HCT116 (cell line): ENCODE measurements at regions not wholly inside any gene's neighbourhood (a gene's known extent, or its start where the extent isn't known, plus 50 kb on each side); places are given as distances from the start of the nearest gene placed in this dataset.

Source experiments
- ATAC-seq: fragments of 200-7000 bp; cut with Tn5 transposase; 2 replicates; pipeline ENCODE4 v1.9.1; 2020; ENCODE audit warnings: mild to moderate bottlenecking, moderate library complexity
- BruUV-seq: library from RNA; stranded (reverse); fragments of 400-500 nt; replicated peaks from 2 replicates; lab custom pipeline; 2021; lab: Mats Ljungman, UMichigan
- CTCF ChIA-PET: fragments of 300-600 bp; sonication (Branson Sonifier 250); formaldehyde crosslinking; loops from one replicate; lab custom pipeline; 2021; ENCODE audit warnings: antibody characterized with exemption; lab: Charles Lee
- POLR2A ChIA-PET: fragments of 300-600, 350-600 bp; sonication (Branson Sonifier 250); formaldehyde crosslinking; loops from one replicate; lab custom pipeline; 2021; ENCODE audit warnings: antibody characterized with exemption; lab: Charles Lee
- RAD21 ChIA-PET, 2 experiments: fragments of 300-600 bp; sonication (Branson Sonifier 250); formaldehyde crosslinking; loops; one replicate each; lab custom pipeline; 2023; ENCODE audit warnings: low total read pairs in 2 of 2; ENCODE audit not compliant: uncharacterized antibody in 2 of 2, unreplicated experiment in 2 of 2, low non-redundant PET in 1 of 2; lab: Charles Lee
- DNase-seq: peaks from one replicate; pipeline ENCODE4 v3.0.0-alpha.2; 2010; ENCODE audit warnings: low read depth, low spot score
- H2AFZ ChIP-seq: fragments of 200-600 bp; shearing (Covaris generic), sonication (generic); 2 replicates; pipeline ENCODE4 v1.6.1; 2017; ENCODE audit warnings: low read depth, mixed run types, mixed read lengths, antibody characterized with exemption, low read length; ENCODE audit not compliant: poor library complexity, severe bottlenecking
- H3K27ac ChIP-seq: 2 replicates; pipeline ENCODE4 v1.5.1; 2012; ENCODE audit warnings: low read depth, low read length
- H3K27me3 ChIP-seq: fragments of 200-600 bp; sonication (generic); 2 replicates; pipeline ENCODE4 v1.6.1; 2016; ENCODE audit warnings: mixed run types, low read length, mixed read lengths; ENCODE audit not compliant: insufficient read depth
- H3K36me3 ChIP-seq, 2 experiments: fragments of 200-500 bp in 1 of 2; fragments of 200-600 bp in 1 of 2; sonication (Bioruptor generic) in 1 of 2; sonication (generic) in 1 of 2; 2 replicates each; pipeline versions ENCODE4 v1.5.1 to v1.6.1; 2014 to 2016; ENCODE audit warnings: low read length in 2 of 2, inconsistent platforms in 1 of 2, mixed read lengths in 1 of 2, mixed run types in 1 of 2; ENCODE audit not compliant: insufficient read depth in 2 of 2, control insufficient read depth in 1 of 2
- H3K4me1 ChIP-seq, 2 experiments: fragments of 200-600 bp in 1 of 2; sonication (generic) in 1 of 2; 2 replicates each; pipeline versions ENCODE4 v1.5.1 to v1.6.1; 2012 to 2017; ENCODE audit warnings: low read length in 2 of 2, inconsistent platforms in 1 of 2, mild to moderate bottlenecking in 1 of 2, mixed read lengths in 1 of 2, mixed run types in 1 of 2, moderate library complexity in 1 of 2; ENCODE audit not compliant: insufficient read depth in 2 of 2, control insufficient read depth in 1 of 2
- H3K4me2 ChIP-seq: fragments of 200-600 bp; sonication (generic); 2 replicates; pipeline ENCODE4 v1.6.1; 2017; ENCODE audit warnings: mixed run types, low read length, mixed read lengths
- H3K4me3 ChIP-seq, 2 experiments: fragments of 200-600 bp in 1 of 2; sonication (generic) in 1 of 2; replicated peaks in 1 of 2; 2 replicates each; pipeline ENCODE4 v1.5.1; 2011 to 2016; ENCODE audit warnings: low read length in 2 of 2, control low read depth in 1 of 2, low read depth in 1 of 2, mild to moderate bottlenecking in 1 of 2, mixed read lengths in 1 of 2, mixed run types in 1 of 2
- H3K79me2 ChIP-seq: fragments of 200-600 bp; sonication (generic); 2 replicates; pipeline ENCODE4 v1.6.1; 2017; ENCODE audit warnings: mild to moderate bottlenecking, mixed run types, low read length, moderate library complexity, mixed read lengths; ENCODE audit not compliant: insufficient read depth
- H3K9ac ChIP-seq: fragments of 200-600 bp; sonication (generic); 2 replicates; pipeline ENCODE4 v1.6.1; 2016; ENCODE audit warnings: low read length, mixed read lengths
- H3K9me2 ChIP-seq: fragments of 200-600 bp; sonication (generic), shearing (Covaris generic); 2 replicates; pipeline ENCODE4 v1.6.1; 2017; ENCODE audit warnings: mixed run types, mild to moderate bottlenecking, moderate library complexity; ENCODE audit not compliant: insufficient read depth
- H3K9me3 ChIP-seq, 2 experiments: fragments of 200-500 bp in 1 of 2; fragments of 200-600 bp in 1 of 2; sonication (Bioruptor generic) in 1 of 2; sonication (generic) in 1 of 2; 2 replicates each; pipeline ENCODE4 v1.6.1; 2014 to 2017; ENCODE audit warnings: low read length in 2 of 2, mixed read lengths in 2 of 2, inconsistent platforms in 1 of 2, low read depth in 1 of 2, mild to moderate bottlenecking in 1 of 2, mixed run types in 1 of 2, moderate library complexity in 1 of 2; ENCODE audit not compliant: control insufficient read depth in 1 of 2, insufficient read depth in 1 of 2
- H4K20me1 ChIP-seq: fragments of 200-600 bp; sonication (generic), shearing (Covaris generic); 2 replicates; pipeline ENCODE4 v1.6.1; 2017; ENCODE audit warnings: mixed run types, mild to moderate bottlenecking, moderate library complexity; ENCODE audit not compliant: insufficient read depth
- ATF3 ChIP-seq: IDR thresholded peaks from 2 replicates; pipeline ENCODE4 v1.6.1; 2012
- ELF1 ChIP-seq: IDR thresholded peaks from 2 replicates; pipeline ENCODE4 v1.6.1; 2012; ENCODE audit warnings: low read depth, borderline replicate concordance
- EZH2 ChIP-seq: fragments of 200-600 bp; sonication (generic); IDR thresholded peaks from 2 replicates; pipeline ENCODE4 v1.6.1; 2017; ENCODE audit warnings: antibody characterized with exemption, mixed run types
- EZH2phosphoT487 ChIP-seq: fragments of 200-600 bp; IDR thresholded peaks from 2 replicates; pipeline ENCODE4 v1.6.1; 2018; ENCODE audit warnings: antibody characterized with exemption, borderline replicate concordance
- JUND ChIP-seq: IDR thresholded peaks from 2 replicates; pipeline ENCODE4 v1.6.1; 2012
- MAX ChIP-seq: IDR thresholded peaks from 2 replicates; pipeline ENCODE4 v1.6.1; 2012
- POLR2A ChIP-seq: IDR thresholded peaks from 2 replicates; pipeline ENCODE4 v1.7.0; 2011; ENCODE audit warnings: borderline replicate concordance; ENCODE audit not compliant: insufficient read depth, insufficient read length; ENCODE audit errors: extremely low read depth
- RAD21 ChIP-seq: IDR thresholded peaks from 2 replicates; pipeline ENCODE4 v1.6.1; 2012; ENCODE audit warnings: low read depth, mild to moderate bottlenecking
- SIN3A ChIP-seq: IDR thresholded peaks from 2 replicates; pipeline ENCODE4 v1.6.1; 2012; ENCODE audit warnings: low read depth
- SRF ChIP-seq: IDR thresholded peaks from 2 replicates; pipeline ENCODE4 v1.6.1; 2012; ENCODE audit warnings: low read depth
- TCF7L2 ChIP-seq: IDR thresholded peaks from 2 replicates; pipeline ENCODE4 v1.7.0; 2011; ENCODE audit warnings: borderline replicate concordance, inconsistent platforms; ENCODE audit not compliant: insufficient read depth, insufficient read length; ENCODE audit errors: extremely low read depth
- YY1 ChIP-seq: IDR thresholded peaks from 2 replicates; pipeline ENCODE4 v1.6.1; 2011; ENCODE audit warnings: low read length, low read depth, moderate library complexity, mild to moderate bottlenecking; ENCODE audit not compliant: insufficient replicate concordance; ENCODE audit errors: extremely low read depth
- ZBTB33 ChIP-seq: IDR thresholded peaks from 2 replicates; pipeline ENCODE4 v1.6.1; 2011; ENCODE audit warnings: mild to moderate bottlenecking, low read length, moderate library complexity; ENCODE audit not compliant: insufficient replicate concordance; ENCODE audit errors: extremely low read depth
- ZFX ChIP-seq: fragments of 450-650 bp; IDR thresholded peaks from 2 replicates; pipeline ENCODE4 v1.6.1; 2017
- ZNF274 ChIP-seq: fragments of 200-500 bp; sonication (Bioruptor generic); IDR thresholded peaks from 2 replicates; pipeline ENCODE4 v1.6.1; 2014; ENCODE audit warnings: mild to moderate bottlenecking, low read depth, low read length, inconsistent platforms
- intact Hi-C: fragments of 100-400 bp; cut with micrococcal nuclease; formaldehyde crosslinking; loops from 2 replicates; pipeline ENCODE4 v1.10.0; 2022
- TF ChIP-seq, protein P1 (sequence below): IDR thresholded peaks from 2 replicates; pipeline ENCODE4 v1.6.1; 2012; ENCODE audit warnings: low read depth

DNA sequence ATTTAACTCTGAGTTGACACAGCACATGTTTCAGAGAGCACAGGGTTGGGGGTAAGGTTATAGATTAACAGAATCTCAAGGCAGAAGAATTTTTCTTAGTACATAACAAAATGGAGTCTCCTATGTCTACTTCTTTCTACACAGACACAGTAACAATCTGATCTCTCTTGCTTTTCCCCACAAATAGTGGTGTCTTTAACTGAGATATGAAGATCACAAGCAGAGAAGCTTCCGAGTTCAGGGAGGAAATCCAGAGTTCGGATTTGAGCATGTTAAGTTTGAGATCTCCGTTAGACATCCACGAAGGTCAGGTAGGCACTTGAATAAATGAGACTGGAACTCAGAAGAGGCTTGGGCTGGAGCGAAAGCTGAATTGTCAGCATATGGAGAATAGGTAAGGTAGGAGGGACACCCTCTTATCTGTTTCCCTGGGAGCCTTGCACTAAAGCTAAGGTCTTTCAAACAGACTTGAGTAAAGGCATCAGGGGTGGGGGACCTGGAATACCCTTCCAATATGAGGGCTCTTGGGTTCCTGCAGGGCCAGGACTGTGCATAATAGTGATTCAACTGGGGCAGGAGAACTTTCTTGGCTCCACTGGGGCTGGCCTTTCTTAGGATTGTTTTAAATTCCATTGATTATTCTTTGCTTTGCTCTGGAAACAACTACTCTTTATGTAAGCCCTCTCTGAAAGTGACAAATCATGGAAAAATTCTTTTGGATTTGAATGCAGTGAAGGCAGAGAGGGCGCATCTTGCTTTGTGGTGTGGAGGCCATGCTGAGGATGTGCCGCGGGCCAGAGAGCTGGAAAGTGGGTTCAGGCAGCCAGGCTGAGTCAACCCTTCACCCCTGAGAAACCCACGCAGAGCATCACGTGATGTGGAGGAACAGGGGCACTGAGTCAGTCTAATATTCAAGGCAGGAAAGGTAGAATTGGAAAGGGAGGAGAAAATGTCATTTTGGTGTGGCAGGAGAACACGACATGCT lies 62.7 kb upstream of the AMPD3 start (continued):
- TF ChIP-seq TCF7L2 (no peak), ATF3 (no peak), ZNF274 (no peak), ELF1 (no peak), EZH2phosphoT487 (no peak)
- TF ChIP-seq, all 23 proteins: peak for 0

DNA sequence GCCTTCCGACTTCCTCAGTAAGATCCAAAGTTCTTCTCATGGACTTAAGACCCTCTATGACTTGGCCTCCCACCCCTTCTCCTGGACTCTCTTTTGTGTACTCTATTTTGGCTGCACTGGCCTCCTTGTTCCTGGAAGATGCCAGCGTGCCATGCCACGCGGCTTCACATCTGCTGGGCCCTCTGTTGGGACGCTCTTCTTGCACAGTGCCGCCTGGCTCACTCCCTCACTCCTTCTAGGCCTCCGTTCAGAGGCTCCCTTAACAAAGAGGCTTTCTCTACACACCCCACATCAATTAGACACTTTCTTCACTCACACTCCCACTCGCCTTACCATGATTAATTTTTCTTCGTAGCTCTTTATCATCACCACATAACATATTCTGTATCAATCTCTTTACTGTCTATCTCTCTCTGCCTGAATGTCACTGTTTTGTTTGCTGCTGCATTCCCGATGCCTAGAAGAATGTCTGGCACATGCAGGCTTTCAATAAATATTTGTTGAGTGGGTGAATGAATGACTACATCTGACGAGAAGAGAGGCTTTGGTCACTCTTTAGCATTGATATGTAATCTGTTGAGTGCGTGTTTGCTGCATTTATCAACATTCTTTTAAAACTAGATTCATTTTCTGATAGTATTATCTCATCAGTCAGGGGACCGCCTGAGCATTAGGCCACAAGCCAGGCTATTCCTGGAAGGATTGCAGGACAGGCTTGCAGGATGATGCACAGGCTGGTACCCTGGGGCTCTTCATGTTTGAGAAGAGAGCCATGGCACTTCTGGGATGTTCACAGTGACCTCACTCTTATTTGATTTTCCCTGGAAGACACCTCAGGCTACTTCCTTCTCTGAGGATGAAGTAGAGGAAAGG lies 60.6 kb upstream of the AMPD3 start:
- intact Hi-C loops: no loop called here
- no peaks in the 10 kb centered on the region for H3K9me2 ChIP-seq
- H2AFZ ChIP-seq: no peak overlapping the region
- no peak for ATAC-seq
- no peaks in the 10 kb centered on the region for H3K27me3 ChIP-seq
- H3K27ac ChIP-seq: no peak overlapping the region
- RAD21 ChIA-PET: no interaction called here
- no peak for DNase-seq
- no peak overlapping the region for H3K4me3 ChIP-seq
- POLR2A ChIA-PET: no interaction called here
- H3K9ac ChIP-seq: no peak overlapping the region
- no TSS peak for BruUV-seq
- H3K4me2 ChIP-seq: no peak overlapping the region
- H4K20me1 ChIP-seq: no peaks in the 10 kb centered on the region
- CTCF ChIA-PET: no interaction called here
- H3K9me3 ChIP-seq: no peaks in the 10 kb centered on the region
- H3K36me3 ChIP-seq: no peaks in the 10 kb centered on the region
- no peaks in the 10 kb centered on the region for H3K79me2 ChIP-seq
- peaks cover 0 to 8% of the 10 kb centered on the region in 2 experiments; a peak in 1 of 4 replicates for H3K4me1 ChIP-seq
- no peak for TF ChIP-seq ZNF274
- TF ChIP-seq ZFX: no peak
- no peak for TF ChIP-seq YY1
- TF ChIP-seq RAD21: no peak
- no peak for TF ChIP-seq POLR2A
- no peak for TF ChIP-seq SIN3A
- no peak for TF ChIP-seq MAX
- no peak for TF ChIP-seq EZH2
- no peak for TF ChIP-seq SRF
- no peak for TF ChIP-seq ELF1
- no peak for TF ChIP-seq JUND
- TF ChIP-seq TCF7L2: no peak
- TF ChIP-seq, protein P1, sequence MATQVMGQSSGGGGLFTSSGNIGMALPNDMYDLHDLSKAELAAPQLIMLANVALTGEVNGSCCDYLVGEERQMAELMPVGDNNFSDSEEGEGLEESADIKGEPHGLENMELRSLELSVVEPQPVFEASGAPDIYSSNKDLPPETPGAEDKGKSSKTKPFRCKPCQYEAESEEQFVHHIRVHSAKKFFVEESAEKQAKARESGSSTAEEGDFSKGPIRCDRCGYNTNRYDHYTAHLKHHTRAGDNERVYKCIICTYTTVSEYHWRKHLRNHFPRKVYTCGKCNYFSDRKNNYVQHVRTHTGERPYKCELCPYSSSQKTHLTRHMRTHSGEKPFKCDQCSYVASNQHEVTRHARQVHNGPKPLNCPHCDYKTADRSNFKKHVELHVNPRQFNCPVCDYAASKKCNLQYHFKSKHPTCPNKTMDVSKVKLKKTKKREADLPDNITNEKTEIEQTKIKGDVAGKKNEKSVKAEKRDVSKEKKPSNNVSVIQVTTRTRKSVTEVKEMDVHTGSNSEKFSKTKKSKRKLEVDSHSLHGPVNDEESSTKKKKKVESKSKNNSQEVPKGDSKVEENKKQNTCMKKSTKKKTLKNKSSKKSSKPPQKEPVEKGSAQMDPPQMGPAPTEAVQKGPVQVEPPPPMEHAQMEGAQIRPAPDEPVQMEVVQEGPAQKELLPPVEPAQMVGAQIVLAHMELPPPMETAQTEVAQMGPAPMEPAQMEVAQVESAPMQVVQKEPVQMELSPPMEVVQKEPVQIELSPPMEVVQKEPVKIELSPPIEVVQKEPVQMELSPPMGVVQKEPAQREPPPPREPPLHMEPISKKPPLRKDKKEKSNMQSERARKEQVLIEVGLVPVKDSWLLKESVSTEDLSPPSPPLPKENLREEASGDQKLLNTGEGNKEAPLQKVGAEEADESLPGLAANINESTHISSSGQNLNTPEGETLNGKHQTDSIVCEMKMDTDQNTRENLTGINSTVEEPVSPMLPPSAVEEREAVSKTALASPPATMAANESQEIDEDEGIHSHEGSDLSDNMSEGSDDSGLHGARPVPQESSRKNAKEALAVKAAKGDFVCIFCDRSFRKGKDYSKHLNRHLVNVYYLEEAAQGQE: no peak
- no peak for TF ChIP-seq ZBTB33
